ENCODE measurements at regions not wholly inside any gene's neighbourhood (a gene's known extent, or its start where the extent isn't known, plus 50 kb on each side); places are given as distances from the start of the nearest gene placed in this dataset.

DNA sequence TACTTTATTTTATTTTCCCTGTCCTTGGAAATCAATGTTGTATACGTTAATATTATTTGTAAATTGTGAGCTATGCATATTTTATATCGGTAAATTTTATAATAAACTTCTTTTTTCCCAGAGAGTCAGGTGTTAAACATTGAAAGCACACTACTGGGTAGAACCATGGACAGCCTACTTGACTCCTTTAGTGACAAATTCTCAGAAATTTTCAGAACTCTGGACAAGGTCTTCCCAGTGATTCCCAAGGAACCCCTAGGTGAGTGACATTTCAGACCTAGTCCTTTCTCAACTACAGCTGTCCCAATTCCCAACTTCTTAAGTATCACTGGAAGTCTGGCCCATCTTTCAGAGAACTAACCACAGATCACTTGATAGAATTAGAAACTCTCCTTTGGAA, 107.2 kb downstream of the RCN1 start:
- intact Hi-C loops (cut with DNase I) = no loop called here
- DNase-seq (ENCODE audit: low spot score) = no peak

DNA sequence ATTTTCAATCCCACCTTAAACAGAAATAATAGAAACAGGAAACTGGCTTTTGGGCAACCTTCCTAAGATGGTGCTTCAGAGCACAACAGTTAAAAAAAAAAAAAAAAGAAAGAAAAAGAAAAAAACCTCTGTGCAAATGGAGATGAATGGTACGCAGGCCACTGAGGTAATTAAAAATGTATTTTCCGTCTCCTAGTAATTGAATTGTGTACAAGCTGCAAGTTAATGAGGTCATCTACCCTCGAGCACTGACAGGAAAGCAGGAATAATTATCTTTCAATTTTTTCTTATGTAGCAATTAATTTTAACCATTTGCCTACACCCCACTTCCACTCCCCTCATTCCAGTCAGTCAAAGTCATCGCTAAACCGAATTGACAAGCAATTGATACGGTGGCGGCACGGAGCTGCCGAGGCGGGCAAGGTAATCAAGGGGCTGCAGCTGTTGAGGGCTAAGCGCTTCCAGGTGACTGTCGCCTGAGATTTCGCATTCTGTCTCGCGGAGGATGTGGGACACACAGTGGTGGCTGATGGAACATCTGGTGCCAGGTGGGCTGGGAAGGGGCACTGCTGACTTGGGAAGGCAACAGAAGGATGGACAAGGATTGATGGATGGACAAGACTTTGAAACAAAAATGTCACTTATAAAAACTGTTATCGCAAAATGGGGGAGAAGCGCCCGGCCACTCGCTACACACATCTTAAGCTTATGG, 109.4 kb downstream of the RCN1 start:
- DNase-seq (ENCODE audit: low spot score) = no peak
- intact Hi-C loops (cut with DNase I) = no loop called here

DNA sequence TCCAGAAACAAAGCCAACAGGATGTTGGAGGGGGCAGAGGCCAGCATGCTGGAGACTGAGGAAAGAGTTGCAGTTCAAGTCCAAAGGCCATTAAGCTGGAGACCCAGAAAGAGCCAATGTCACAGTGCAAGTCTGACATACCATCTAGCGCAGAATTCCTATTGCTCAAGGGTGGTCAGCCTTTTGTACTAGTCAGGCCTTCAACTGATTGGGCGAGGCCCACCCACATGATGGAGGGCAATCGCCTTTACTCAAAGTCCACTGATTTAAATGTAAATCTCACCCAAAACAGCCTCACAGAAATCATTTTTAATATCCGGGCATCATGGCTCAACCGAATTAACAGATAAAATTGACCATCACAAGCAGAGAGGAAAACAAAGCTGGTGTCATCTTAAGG, 113.9 kb downstream of the RCN1 start:
- no peak for DNase-seq (ENCODE audit: low spot score)
- intact Hi-C loops (cut with DNase I) = no loop called here

DNA sequence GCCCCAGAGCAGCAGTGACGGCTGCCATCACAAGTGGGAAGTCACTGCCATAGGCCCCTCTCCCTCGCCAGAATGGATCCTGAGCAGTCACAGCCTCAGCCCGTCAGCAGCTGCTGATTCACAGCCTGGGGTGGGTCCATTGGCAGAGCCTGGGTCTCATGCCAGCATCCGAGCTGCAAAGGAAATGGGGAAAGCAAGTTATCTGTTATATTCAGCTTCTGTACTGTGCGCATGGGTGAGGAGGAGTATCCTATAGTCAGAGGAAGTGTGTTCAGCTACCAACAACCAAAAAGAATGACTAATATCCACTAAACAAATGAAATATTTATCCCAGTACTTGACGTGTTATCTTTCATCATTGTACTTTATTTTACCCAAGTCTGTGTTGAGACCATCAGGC, 119.7 kb downstream of the RCN1 start:
- no peak for DNase-seq (ENCODE audit: low spot score)
- intact Hi-C loops (cut with DNase I) = no loop called here

DNA sequence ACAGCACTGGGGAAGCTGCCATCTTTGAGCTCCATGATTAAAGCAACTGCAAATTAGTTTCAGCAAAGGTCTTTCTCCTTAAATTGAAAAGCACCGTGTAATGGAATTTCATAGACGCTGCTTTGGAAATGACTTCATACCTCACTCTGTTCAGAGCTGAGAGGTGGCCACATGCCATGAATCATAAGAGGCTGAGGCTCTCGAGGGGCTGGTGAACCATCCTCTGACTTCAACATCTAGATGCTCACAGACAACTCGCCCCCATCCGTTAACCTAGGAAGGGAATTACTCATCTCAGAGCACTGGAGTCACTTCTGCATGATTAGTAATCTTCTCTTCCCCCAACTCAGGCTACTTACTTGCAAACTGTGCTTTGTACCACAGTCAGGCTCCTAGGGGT, 122.3 kb downstream of the RCN1 start:
- intact Hi-C loops (cut with DNase I) = no loop called here
- DNase-seq (ENCODE audit: low spot score) = no peak

DNA sequence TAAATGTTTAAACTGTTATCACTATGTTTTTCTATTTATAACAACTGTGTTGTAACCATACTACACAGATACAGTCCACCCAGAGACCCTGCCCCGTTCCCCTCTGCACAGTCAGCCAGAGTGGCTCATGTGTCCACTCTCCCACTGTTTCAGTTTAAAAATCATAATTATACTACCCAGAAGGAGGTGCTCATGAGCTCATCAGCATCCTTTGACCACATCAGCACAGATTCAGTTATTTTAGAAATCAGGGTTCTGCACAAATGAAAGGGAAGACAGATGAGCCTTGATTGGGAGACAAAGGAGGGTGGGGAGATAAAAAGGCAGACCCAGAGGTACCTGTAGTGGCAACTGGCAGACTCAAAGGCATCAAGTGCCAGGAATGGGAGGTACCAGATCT, 124.3 kb downstream of the RCN1 start:
- no peak for DNase-seq (ENCODE audit: low spot score)
- intact Hi-C loops (cut with DNase I) = no loop called here

DNA sequence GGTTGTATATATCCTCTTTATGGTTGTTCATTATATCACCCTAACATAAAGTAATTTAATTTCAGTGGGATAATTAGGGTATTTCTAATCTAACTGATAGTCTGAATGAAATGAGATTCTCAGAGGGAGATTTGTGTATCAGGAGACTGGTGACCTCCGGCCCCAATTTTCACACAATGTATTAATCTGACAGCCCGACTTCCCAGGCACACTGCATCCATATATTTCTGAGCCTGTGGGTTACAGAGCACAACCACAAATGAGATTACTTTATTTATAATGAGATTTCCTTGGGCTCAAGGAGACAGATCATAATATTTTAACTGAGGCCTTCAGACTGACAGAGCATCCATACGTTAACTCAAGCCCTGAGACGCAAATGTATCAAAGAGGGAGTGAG, 125.9 kb downstream of the RCN1 start:
- intact Hi-C loops (cut with DNase I) = no loop called here

DNA sequence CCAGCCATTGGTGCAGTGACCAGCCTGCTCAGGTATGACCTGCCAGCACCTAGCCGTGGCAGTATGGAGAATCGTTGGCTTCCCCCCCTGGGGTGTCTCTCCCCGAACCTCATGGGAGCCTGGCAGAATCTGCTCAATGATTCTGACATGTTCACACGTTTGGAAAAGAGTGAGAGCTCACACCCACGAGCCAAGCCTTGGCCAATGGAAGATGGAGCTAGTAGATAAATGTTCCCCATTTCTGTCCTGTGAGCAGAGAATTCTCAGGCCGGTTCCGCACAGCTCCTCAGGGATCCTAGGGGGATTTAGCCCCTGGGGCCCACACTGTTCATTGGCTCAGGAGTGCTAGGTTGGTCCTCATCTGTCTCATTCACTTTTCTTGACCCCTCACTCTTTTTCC, 128.4 kb downstream of the RCN1 start:
- intact Hi-C loops (cut with DNase I) = no loop called here
- DNase-seq (ENCODE audit: low spot score) = no peak

More for the DNA sequence above, 125.9 kb downstream of the RCN1 start:
- DNase-seq (ENCODE audit: low spot score) = no peak

DNA sequence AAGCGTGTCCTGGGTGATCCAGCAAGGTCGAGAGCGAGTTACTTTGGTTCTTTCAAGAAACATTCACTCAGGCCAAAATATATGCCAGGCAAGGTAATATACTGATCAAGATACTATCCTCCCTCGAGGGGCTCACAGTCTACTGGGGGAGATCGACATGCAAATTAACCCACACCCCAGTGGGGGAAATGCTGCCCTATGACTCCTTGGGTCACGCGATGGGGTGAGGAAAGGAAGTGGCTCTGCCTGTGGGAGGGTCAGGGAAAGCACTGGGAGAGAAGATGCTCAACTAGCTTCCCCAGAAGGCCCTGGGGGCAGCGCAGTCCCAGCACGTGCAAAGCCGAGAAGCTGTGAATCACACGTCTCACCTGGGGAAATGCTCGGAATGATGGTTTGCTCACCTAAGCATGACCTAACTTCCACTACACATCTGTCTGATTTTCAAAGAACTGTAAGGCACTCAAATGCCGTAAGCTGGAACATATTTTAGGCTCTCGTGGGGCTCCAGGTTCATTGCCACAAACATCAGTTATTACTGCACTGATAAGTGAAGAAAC, 130.7 kb downstream of the RCN1 start:
- no peak for DNase-seq (ENCODE audit: low spot score)
- intact Hi-C loops (cut with DNase I) = no loop called here

DNA sequence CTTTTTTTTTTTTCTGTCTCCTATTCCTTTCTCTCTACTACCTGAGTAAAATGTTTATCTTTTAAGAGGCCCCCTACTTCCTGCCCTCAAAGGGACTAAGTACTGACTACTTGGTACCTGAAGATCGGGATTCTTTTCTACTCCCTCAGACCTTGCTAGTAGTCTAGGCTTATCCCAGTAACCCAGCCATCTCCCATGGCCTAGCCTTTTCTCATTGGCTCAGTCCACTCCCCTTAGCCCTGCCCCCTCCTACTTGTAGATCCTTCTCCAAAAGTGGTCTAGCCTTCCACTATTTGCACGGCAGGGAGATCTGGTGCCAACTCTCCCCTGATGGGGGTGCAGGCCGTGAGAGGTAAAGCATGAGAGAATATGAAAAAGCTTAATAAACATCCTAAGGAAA, 133.7 kb downstream of the RCN1 start:
- intact Hi-C loops (cut with DNase I) = no loop called here
- no peak for DNase-seq (ENCODE audit: low spot score)

DNA sequence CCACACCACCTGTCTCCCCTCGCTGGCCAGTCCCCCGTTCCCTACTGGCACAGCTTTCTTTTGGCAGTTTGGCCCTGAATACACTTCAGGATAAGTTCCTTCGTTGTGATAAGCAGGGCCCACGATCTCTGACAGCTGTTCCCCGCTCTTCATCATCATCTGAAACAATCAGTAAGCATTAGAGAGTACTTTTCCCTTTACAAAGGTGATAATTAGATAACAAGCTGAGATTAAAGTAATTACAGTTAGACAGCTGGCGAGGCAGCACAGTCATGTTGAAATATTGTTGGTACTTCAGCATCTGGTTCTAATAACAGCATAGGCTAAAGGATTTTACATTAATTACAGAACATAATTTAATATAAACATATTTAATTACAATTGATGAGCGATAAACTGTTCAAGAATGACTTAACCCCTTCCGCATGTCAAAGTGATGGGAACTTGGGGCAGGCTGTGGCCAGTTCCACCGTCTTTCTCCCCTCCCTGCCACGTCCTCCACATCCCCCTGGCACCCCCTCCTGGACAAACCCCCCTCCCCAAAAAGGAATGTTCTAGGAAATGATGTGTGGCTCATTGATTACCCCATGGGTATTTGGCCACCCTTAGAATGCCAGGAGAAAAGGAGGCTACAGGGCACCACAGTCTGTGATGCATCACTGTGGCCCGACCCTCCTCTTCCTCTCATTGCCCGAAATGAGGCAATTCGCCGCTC, 134.9 kb downstream of the RCN1 start:
- no peak for DNase-seq (ENCODE audit: low spot score)
- intact Hi-C loops (cut with DNase I) = no loop called here

DNA sequence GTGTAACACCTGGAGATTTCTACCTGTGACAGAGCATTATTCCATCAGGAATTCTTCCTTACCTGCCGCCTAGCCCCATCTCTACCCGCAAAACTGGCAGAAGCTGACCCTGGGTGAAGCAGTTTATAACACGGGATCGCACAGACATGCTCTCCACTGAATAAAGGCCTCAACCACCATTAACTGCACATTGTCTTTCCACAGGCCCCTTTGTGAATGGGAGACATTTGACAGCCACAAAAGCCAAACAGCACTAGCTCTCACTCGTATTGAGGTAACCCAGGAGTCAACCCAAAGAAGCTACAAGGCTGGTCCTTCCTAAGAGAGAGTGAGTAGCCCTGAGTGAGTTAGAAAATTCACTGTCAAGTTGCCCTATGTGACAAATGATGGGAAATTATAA, 135.6 kb downstream of the RCN1 start:
- no peak for DNase-seq (ENCODE audit: low spot score)
- intact Hi-C loops (cut with DNase I) = no loop called here

DNA sequence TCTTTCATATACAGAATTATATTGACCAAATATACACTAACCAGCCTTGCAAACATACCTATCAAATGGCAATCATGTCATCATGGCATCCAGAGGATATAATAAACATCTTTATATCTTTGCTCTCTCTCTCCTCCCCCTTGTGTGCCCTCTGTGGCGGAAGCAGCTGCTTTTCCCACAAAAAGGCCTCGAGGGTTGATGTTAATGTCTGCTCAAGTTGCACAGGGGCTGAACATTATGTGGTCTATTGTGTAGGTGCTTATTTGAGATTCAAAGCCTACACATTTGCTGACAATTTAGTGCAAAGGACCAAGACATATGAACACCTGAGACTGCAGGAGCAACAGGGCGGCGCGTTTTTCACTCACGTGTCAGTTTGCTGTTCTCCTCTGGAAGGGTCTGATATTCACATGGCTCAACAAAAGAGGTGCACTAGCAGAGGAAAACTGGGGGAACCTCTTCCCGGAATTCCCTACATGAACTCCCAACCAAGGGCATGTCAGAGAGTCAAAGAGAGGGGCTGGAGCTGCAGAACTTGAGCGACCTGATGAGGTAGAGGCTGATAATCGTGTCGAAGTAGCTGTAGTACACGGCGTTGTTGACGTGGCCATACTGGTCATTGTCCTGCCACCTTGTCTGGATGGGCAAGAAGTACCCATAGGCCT, 138.8 kb downstream of the RCN1 start:
- intact Hi-C loops (cut with DNase I) = no loop called here
- DNase-seq (ENCODE audit: low spot score) = no peak

DNA sequence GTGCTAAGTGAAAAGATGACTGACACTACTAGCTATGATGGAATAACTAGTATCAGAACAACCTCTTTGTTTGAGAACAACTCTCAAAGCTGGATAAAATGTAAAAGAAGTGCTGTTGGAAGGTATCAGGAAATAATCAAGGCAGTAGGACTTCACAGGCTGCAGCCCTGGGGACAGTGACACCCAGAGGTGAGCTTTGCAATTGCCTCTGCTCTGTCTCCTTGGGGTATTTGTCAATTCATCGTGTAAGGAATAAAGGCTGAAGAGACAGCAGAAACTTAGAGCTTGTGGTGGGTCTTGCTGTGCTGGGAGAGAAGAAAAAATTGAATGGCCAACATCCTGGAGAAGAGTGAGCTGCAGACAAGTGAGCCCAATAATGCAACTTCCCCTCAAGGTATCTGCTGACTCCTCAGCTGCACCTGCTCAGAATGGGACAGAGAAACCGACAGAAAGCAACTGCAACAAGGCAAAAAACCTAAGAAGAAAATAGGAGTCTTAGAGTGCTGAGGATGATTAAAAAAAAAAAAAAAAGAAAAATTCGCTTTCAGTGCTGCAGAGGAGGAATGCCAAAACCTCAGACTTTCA, 141.1 kb downstream of the RCN1 start:
- intact Hi-C loops (cut with DNase I) = no loop called here
- DNase-seq (ENCODE audit: low spot score) = no peak

DNA sequence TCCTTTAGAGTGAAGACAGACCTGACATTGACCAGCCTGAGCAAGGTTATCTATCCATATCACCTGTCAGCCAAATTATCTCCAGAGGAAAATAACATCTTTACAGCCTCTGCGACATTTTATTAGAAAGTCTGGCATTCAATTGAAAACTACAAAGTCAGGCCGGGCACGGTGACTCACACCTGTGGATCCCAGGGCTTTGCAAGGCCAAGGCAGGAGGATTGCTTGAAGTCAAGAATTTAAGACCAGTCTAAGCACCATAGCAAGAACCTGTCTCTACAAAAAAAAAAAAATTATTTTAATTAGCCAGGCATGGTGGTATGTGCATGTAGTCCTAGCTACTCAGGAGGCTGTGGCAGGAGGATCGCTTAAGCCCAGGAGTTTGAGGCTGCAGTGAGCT, 141.6 kb downstream of the RCN1 start:
- intact Hi-C loops (cut with DNase I) = no loop called here
- DNase-seq (ENCODE audit: low spot score) = no peak

DNA sequence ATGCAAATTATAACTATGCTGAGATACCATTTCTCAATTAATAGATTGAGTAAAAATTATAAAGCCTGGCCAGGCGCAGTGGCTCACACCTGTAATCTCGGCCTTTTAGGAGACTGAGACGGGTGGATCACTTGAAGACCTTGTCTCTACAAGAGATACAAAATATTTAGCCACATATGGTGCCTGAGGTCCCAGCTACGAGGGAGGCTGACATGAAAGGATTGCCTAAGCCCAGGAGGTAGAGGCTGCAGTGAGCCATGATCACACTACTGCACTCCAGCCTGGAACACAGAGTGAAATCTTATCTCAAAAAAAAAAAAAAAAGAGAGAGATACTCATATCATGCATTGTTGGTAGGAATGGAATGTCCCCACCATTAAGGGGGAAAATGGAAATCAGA, 142.4 kb downstream of the RCN1 start:
- no peak for DNase-seq (ENCODE audit: low spot score)
- intact Hi-C loops (cut with DNase I) = no loop called here

DNA sequence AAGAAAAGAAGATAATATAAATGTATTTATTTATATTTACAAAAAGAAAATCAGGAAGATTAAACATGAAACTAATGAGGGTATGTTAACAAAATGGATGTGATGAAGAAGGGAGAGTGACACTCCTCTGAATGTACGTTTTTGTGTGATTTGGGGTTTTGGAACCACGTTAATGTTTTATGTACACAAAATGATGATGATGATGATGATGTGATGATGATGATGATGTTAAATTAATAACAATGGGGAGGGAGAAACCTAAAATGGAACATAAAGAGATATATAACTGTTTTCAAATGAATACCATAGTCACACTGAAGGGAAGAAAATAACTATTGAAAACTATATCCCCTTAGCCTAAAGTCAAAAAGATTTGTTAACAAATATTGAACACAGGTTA, 143.1 kb downstream of the RCN1 start:
- intact Hi-C loops (cut with DNase I) = no loop called here
- DNase-seq (ENCODE audit: low spot score) = no peak

DNA sequence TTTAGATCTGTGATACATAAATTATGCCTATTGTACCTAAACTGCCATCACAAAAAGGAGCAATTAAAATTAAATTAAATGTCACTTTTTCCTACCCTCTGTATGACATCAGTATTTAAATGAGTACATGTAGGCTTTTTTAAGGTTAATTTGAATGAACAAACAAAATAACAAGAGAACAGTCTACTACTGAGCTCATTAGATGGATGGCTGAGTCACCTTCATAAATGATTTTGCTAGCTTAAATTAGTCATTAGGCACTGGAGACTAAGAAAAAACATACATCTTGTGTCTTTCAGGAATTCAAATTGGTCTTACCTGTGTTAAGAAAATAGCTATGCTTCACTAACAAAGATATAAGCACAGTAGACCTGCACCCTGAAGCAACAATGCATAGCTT, 153.6 kb downstream of the RCN1 start:
- intact Hi-C loops (cut with DNase I) = no loop called here
- no peak for DNase-seq (ENCODE audit: low spot score)

DNA sequence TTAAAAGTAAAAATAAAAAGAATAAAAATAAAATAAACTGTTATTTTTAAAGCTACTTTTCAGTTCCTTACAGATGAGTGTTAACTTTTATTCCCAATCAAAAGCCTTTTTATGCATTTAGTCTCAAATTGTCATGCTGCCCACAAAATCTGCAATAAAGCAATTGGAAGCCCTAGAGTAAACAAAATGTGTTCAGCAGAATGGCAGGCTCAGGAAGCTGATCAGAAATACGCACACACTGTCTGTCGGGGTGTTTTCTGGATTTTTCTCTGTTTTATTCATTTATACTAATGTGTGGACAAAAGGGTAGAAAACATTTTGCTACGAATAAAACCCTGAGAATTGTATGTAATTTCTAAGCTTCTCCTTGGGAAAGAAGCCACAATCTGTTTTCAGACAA, 162.8 kb downstream of the RCN1 start:
- intact Hi-C loops (cut with DNase I) = no loop called here
- DNase-seq (ENCODE audit: low spot score) = no peak

DNA sequence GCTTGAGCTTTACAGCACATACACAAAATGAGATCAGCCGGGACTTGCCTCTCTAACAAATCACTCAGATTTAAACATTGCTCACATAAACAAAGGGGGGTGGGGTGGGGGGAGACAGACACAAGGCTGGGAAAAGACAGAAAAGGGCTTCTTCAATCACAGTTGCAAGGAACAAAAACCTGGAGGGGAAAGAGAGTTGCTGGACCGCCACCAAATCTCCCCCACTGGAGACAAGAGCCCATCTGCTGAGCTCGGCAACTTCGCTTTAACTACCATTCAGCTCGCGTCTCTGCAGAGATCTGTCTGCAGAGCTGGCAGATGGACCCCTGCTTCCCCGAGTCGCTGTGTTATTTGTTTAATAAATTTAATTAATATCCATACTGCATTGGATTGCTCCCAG, 165.0 kb downstream of the RCN1 start:
- intact Hi-C loops (cut with DNase I) = no loop called here
- no peak for DNase-seq (ENCODE audit: low spot score)

DNA sequence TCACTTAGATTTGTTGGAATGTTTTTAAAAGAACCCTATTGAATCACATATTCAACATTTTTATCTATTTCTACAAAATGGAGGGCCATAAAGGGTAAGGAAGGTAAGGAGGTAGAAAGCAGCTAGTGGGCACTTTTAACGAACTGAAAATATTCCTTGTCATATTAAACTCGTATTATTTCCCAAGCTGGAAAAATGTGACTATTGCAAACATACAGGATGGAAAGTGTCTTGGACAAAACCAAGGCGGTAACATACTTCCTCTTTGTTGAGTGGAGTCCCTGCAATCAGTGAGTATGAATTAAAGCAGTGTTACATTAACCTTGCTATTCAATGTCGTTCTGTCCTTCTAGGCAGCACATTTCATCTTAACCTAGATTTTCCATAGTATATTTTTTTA, 165.6 kb downstream of the RCN1 start:
- intact Hi-C loops (cut with DNase I) = no loop called here
- DNase-seq (ENCODE audit: low spot score) = no peak
